GM23338 (cell line): ENCODE measurements at regions not wholly inside any gene's neighbourhood (a gene's known extent, or its start where the extent isn't known, plus 50 kb on each side); places are given as distances from the start of the nearest gene placed in this dataset.

ENCODE experiments used
- ATAC-seq: fragments of 200-7000 bp; cut with Tn5 transposase; 3 replicates; pipeline ENCODE4 v1.9.1; 2020
- DNase-seq: peaks from one replicate; pipeline ENCODE4 v3.0.0-alpha.2; 2015; ENCODE audit warnings: low spot score
- H2AFZ ChIP-seq: fragments of 200-600 bp; sonication (generic); 2 replicates; pipeline ENCODE4 v1.8.0; 2016; ENCODE audit warnings: antibody characterized with exemption, mild to moderate bottlenecking, moderate library complexity
- H3F3A ChIP-seq: fragments of 200-600 bp; sonication (generic); replicated peaks from 2 replicates; pipeline ENCODE4 v1.8.0; 2017; ENCODE audit warnings: antibody characterized with exemption, mixed run types, low read depth
- H3K27ac ChIP-seq: fragments of 200-600 bp; sonication (generic); 2 replicates; pipeline ENCODE4 v1.6.1; 2016; ENCODE audit warnings: low read depth
- H3K27me3 ChIP-seq: fragments of 200-600 bp; sonication (generic); 2 replicates; pipeline ENCODE4 v1.8.0; 2016; ENCODE audit warnings: mild to moderate bottlenecking, mixed run types, moderate library complexity; ENCODE audit not compliant: insufficient read depth
- H3K36me3 ChIP-seq: fragments of 200-600 bp; sonication (generic); 2 replicates; pipeline ENCODE4 v1.8.0; 2016; ENCODE audit warnings: mild to moderate bottlenecking; ENCODE audit not compliant: insufficient read depth
- H3K4me1 ChIP-seq: fragments of 200-600 bp; sonication (generic); 2 replicates; pipeline ENCODE4 v1.8.0; 2016; ENCODE audit warnings: mild to moderate bottlenecking, moderate library complexity; ENCODE audit not compliant: insufficient read depth
- H3K4me2 ChIP-seq: fragments of 200-600 bp; sonication (generic); 2 replicates; pipeline ENCODE4 v1.7.1; 2017; ENCODE audit warnings: mixed run types
- H3K4me3 ChIP-seq: fragments of 200-600 bp; sonication (generic); 2 replicates; pipeline ENCODE4 v1.6.1; 2016; ENCODE audit warnings: mixed run types
- H3K79me2 ChIP-seq: fragments of 200-600 bp; sonication (generic); replicated peaks from 2 replicates; pipeline ENCODE4 v1.8.0; 2017; ENCODE audit warnings: mild to moderate bottlenecking; ENCODE audit not compliant: insufficient read depth
- H3K9me2 ChIP-seq: fragments of 200-600 bp; sonication (generic); 2 replicates; pipeline ENCODE4 v1.8.0; 2017; ENCODE audit not compliant: insufficient read depth
- H4K20me1 ChIP-seq: fragments of 200-600 bp; sonication (generic); replicated peaks from 2 replicates; pipeline ENCODE4 v1.8.0; 2017; ENCODE audit warnings: mild to moderate bottlenecking; ENCODE audit not compliant: insufficient read depth
- H3K27ac Mint-ChIP-seq: 2 replicates; pipeline ENCODE4 v1.8.0; 2020; ENCODE audit warnings: inconsistent platforms, mild to moderate bottlenecking, moderate library complexity, mixed read lengths
- H3K27me3 Mint-ChIP-seq: 3 replicates; pipeline ENCODE4 v1.8.0; 2022; ENCODE audit warnings: low read depth, mild to moderate bottlenecking, moderate library complexity, mixed read lengths, inconsistent platforms; ENCODE audit not compliant: insufficient read depth, poor library complexity
- H3K36me3 Mint-ChIP-seq: 3 replicates; pipeline ENCODE4 v1.8.0; 2021; ENCODE audit warnings: low read depth, mild to moderate bottlenecking, inconsistent platforms, moderate library complexity, mixed read lengths
- H3K4me1 Mint-ChIP-seq: 3 replicates; pipeline ENCODE4 v1.8.0; 2020; ENCODE audit warnings: mild to moderate bottlenecking, inconsistent platforms, mixed read lengths
- H3K4me3 Mint-ChIP-seq: 3 replicates; pipeline ENCODE4 v1.8.0; 2021; ENCODE audit warnings: moderate library complexity, mild to moderate bottlenecking, inconsistent platforms, mixed read lengths
- H3K9me3 Mint-ChIP-seq: 3 replicates; pipeline ENCODE4 v1.8.0; 2020; ENCODE audit warnings: moderate library complexity, mild to moderate bottlenecking, inconsistent platforms, mixed read lengths
- EZH2 ChIP-seq: fragments of 200-600 bp; sonication (generic); IDR thresholded peaks from one replicate; pipeline ENCODE4 v1.8.0; 2017; ENCODE audit warnings: antibody characterized with exemption, mild to moderate bottlenecking, low read depth; ENCODE audit not compliant: unreplicated experiment
- JUNB ChIP-seq: IDR thresholded peaks from one replicate; pipeline ENCODE4 v1.6.1; 2016; ENCODE audit warnings: antibody characterized with exemption; ENCODE audit not compliant: unreplicated experiment
- NANOG ChIP-seq: IDR thresholded peaks from 2 replicates; pipeline ENCODE4 v1.6.1; 2016; ENCODE audit warnings: antibody characterized with exemption, borderline replicate concordance
- POLR2AphosphoS5 ChIP-seq: IDR thresholded peaks from 2 replicates; pipeline ENCODE4 v1.6.1; 2016; ENCODE audit warnings: antibody characterized with exemption, low read depth
- STAT1 ChIP-seq: IDR thresholded peaks from one replicate; pipeline ENCODE4 v1.6.1; 2016; ENCODE audit warnings: antibody characterized with exemption; ENCODE audit not compliant: unreplicated experiment
- ZNF114 ChIP-seq: fragments of 250-450 bp; sonication (Bioruptor Pico); IDR thresholded peaks from 2 replicates; pipeline ENCODE4 v1.5.0; 2020; ENCODE audit warnings: mild to moderate bottlenecking, moderate library complexity
- ZNF331 ChIP-seq: fragments of 250-450 bp; sonication (Bioruptor Pico); IDR thresholded peaks from 2 replicates; pipeline ENCODE4 v1.5.0; 2020; ENCODE audit warnings: low read depth, mild to moderate bottlenecking, moderate library complexity
- TF ChIP-seq, protein P1 (sequence below): IDR thresholded peaks from 2 replicates; pipeline ENCODE4 v1.6.1; 2016; ENCODE audit warnings: antibody characterized with exemption
- TF ChIP-seq, protein P2 (sequence below): fragments of 250-450 bp; sonication (Bioruptor Pico); IDR thresholded peaks from 2 replicates; pipeline ENCODE4 v1.5.0; 2020; ENCODE audit warnings: mild to moderate bottlenecking, moderate library complexity

DNA sequence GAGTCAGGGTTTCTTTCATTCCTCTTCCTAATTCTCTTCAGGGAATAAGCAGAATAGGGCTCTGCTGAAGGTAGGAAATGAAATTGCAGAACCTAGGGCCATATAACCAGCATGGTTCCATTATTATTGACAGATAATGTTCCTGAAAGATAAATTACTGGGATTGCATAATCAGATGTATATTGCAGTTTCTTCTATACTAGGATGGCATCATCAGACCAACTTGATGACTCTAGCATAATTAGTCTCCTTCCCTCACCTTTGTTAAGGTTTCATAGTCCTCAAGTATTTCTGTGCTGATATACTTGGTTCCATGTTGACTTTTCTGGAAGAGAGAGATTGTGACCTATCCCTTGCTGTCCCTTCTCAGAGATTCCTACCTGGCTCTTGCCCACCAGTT is 492.3 kb upstream of the LCORL start:
- H3K27me3 Mint-ChIP-seq = peaks cover 17% of the 10 kb centered on the region

DNA sequence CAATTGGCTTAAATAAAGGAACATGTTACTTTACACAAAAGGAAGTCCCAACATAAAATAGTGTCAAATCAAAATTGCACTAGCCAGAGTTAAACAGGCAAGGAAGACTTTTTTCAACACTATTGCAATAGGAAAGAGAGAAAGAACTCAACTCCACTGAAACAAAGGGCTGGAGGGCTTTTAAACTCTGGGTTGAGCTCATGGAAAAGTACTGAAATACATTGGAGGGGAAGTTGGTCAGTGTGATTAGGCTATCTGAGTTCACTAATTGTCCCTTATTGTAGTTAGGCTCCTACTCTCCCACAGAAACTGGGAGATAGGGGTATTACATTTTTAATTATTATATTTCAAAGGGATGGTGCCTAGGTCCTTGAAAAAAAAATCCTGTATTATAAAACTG is 491.2 kb upstream of the LCORL start:
- Histone ChIP-seq H3K27me3 (peaks cover 14% of the 10 kb centered on the region), H3K4me2 (no peak overlapping the region), H3K36me3 (no peaks in the 10 kb centered on the region), H3K4me3 (no peak overlapping the region), H3K4me1 (peaks cover 10% of the 10 kb centered on the region; the same call in 1 of the 2 replicates), H4K20me1 (0 out of 2 replicates have a peak, but pooled peaks cover 3% of the 10 kb centered on the region), H3K27ac (no peak overlapping the region), H3K79me2 (no peaks in the 10 kb centered on the region), H2AFZ (no peak overlapping the region), H3K9me2 (no peaks in the 10 kb centered on the region), H3F3A (no peaks in the 10 kb centered on the region)
- Mint-ChIP-seq H3K9me3 (no peaks in the 10 kb centered on the region), H3K27me3 (peaks cover 17% of the 10 kb centered on the region), H3K4me3 (no peak overlapping the region), H3K4me1 (peaks cover 25% of the 10 kb centered on the region; the same call in 2 of the 3 replicates), H3K36me3 (no peaks in the 10 kb centered on the region), H3K27ac (no peak overlapping the region)
- ATAC-seq (peak; percentile 55), DNase-seq (peak; percentile 42)
- TF ChIP-seq JUNB = no peak
- TF ChIP-seq, protein P1, sequence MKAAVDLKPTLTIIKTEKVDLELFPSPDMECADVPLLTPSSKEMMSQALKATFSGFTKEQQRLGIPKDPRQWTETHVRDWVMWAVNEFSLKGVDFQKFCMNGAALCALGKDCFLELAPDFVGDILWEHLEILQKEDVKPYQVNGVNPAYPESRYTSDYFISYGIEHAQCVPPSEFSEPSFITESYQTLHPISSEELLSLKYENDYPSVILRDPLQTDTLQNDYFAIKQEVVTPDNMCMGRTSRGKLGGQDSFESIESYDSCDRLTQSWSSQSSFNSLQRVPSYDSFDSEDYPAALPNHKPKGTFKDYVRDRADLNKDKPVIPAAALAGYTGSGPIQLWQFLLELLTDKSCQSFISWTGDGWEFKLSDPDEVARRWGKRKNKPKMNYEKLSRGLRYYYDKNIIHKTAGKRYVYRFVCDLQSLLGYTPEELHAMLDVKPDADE = no peak
- no peak for TF ChIP-seq ZNF114 (CRISPR knock-in tag)
- TF ChIP-seq EZH2 = no peak
- TF ChIP-seq NANOG = no peak
- no peak for TF ChIP-seq POLR2AphosphoS5
- TF ChIP-seq, protein P2, sequence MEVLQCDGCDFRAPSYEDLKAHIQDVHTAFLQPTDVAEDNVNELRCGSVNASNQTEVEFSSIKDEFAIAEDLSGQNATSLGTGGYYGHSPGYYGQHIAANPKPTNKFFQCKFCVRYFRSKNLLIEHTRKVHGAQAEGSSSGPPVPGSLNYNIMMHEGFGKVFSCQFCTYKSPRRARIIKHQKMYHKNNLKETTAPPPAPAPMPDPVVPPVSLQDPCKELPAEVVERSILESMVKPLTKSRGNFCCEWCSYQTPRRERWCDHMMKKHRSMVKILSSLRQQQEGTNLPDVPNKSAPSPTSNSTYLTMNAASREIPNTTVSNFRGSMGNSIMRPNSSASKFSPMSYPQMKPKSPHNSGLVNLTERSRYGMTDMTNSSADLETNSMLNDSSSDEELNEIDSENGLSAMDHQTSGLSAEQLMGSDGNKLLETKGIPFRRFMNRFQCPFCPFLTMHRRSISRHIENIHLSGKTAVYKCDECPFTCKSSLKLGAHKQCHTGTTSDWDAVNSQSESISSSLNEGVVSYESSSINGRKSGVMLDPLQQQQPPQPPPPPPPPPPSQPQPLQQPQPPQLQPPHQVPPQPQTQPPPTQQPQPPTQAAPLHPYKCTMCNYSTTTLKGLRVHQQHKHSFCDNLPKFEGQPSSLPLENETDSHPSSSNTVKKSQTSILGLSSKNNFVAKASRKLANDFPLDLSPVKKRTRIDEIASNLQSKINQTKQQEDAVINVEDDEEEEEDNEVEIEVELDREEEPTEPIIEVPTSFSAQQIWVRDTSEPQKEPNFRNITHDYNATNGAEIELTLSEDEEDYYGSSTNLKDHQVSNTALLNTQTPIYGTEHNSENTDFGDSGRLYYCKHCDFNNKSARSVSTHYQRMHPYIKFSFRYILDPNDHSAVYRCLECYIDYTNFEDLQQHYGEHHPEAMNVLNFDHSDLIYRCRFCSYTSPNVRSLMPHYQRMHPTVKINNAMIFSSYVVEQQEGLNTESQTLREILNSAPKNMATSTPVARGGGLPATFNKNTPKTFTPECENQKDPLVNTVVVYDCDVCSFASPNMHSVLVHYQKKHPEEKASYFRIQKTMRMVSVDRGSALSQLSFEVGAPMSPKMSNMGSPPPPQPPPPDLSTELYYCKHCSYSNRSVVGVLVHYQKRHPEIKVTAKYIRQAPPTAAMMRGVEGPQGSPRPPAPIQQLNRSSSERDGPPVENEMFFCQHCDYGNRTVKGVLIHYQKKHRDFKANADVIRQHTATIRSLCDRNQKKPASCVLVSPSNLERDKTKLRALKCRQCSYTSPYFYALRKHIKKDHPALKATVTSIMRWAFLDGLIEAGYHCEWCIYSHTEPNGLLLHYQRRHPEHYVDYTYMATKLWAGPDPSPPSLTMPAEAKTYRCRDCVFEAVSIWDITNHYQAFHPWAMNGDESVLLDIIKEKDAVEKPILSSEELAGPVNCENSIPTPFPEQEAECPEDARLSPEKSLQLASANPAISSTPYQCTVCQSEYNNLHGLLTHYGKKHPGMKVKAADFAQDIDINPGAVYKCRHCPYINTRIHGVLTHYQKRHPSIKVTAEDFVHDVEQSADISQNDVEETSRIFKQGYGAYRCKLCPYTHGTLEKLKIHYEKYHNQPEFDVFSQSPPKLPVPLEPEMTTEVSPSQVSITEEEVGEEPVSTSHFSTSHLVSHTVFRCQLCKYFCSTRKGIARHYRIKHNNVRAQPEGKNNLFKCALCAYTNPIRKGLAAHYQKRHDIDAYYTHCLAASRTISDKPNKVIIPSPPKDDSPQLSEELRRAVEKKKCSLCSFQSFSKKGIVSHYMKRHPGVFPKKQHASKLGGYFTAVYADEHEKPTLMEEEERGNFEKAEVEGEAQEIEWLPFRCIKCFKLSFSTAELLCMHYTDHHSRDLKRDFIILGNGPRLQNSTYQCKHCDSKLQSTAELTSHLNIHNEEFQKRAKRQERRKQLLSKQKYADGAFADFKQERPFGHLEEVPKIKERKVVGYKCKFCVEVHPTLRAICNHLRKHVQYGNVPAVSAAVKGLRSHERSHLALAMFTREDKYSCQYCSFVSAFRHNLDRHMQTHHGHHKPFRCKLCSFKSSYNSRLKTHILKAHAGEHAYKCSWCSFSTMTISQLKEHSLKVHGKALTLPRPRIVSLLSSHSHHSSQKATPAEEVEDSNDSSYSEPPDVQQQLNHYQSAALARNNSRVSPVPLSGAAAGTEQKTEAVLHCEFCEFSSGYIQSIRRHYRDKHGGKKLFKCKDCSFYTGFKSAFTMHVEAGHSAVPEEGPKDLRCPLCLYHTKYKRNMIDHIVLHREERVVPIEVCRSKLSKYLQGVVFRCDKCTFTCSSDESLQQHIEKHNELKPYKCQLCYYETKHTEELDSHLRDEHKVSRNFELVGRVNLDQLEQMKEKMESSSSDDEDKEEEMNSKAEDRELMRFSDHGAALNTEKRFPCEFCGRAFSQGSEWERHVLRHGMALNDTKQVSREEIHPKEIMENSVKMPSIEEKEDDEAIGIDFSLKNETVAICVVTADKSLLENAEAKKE = no peak
- TF ChIP-seq ZNF331 (CRISPR knock-in tag) = no peak
- TF ChIP-seq STAT1 = no peak

More for the DNA sequence above, 492.3 kb upstream of the LCORL start:
- Mint-ChIP-seq H3K4me1 (peaks cover 25% of the 10 kb centered on the region; the same call in 2 of the 3 replicates), H3K4me3 (no peak overlapping the region), H3K27ac (no peak overlapping the region), H3K9me3 (no peaks in the 10 kb centered on the region), H3K36me3 (no peaks in the 10 kb centered on the region)
- H3K4me3 ChIP-seq = no peak overlapping the region
- no peak overlapping the region for H2AFZ ChIP-seq
- H3K4me1 ChIP-seq = peaks cover 10% of the 10 kb centered on the region; the same call in 1 of the 2 replicates
- 0 out of 2 replicates have a peak, but pooled peaks cover 4% of the 10 kb centered on the region for H4K20me1 ChIP-seq
- H3K9me2 ChIP-seq = no peaks in the 10 kb centered on the region
- peaks cover 25% of the 10 kb centered on the region for H3K27me3 ChIP-seq
- no peaks in the 10 kb centered on the region for H3K79me2 ChIP-seq
- no peak for DNase-seq
- TF ChIP-seq, protein P1 = no peak
- TF ChIP-seq JUNB (no peak), STAT1 (no peak)
- no peak overlapping the region for H3K4me2 ChIP-seq
- ATAC-seq = no peak
- no peak overlapping the region for H3K27ac ChIP-seq
- H3F3A ChIP-seq = no peaks in the 10 kb centered on the region
- no peaks in the 10 kb centered on the region for H3K36me3 ChIP-seq
